B cell (primary cell): ENCODE measurements at regions not wholly inside any gene's neighbourhood (a gene's known extent, or its start where the extent isn't known, plus 50 kb on each side); places are given as distances from the start of the nearest gene placed in this dataset.

ENCODE experiments used
- ATAC-seq: fragments of 200-7000 bp; cut with Tn5 transposase; one replicate; pipeline ENCODE4 v1.10.0; 2021; ENCODE audit warnings: low read depth, mild to moderate bottlenecking, moderate number of reproducible peaks, moderate library complexity
- CTCF ChIA-PET: fragments of 350-600 bp; sonication (Branson Sonifier 250); formaldehyde crosslinking; loops from one replicate; lab custom pipeline; 2021; ENCODE audit warnings: antibody characterized with exemption, inconsistent platforms; lab: Charles Lee
- POLR2A ChIA-PET: fragments of 350-600 bp; sonication (Branson Sonifier 250); formaldehyde crosslinking; loops from one replicate; lab custom pipeline; 2021; ENCODE audit warnings: antibody characterized with exemption; lab: Charles Lee
- DNase-seq: peaks from one replicate; pipeline ENCODE4 v3.0.0; 2013
- H2AFZ ChIP-seq: 2 replicates; pipeline ENCODE4 v1.6.1; 2012; ENCODE audit warnings: mild to moderate bottlenecking, low read depth, low read length; ENCODE audit not compliant: insufficient read depth, poor library complexity, severe bottlenecking
- H3K27ac ChIP-seq, 2 donors: 1 replicate in 1 of 2; 2 replicates in 1 of 2; pipeline ENCODE4 v1.5.1; 2012 to 2013; ENCODE audit warnings: low read length in 2 of 2, mild to moderate bottlenecking in 2 of 2, moderate library complexity in 1 of 2
- H3K27me3 ChIP-seq, 4 experiments: fragments of 200-600 bp in 1 of 4; sonication (generic) in 1 of 4; replicated peaks in 1 of 4; 1 replicate in 2 of 4; 2 replicates in 2 of 4; pipeline versions ENCODE4 v1.6.1 to v1.7.0; 2013 to 2016; ENCODE audit warnings: low read length in 3 of 4, mild to moderate bottlenecking in 2 of 4, mixed read lengths in 1 of 4, moderate library complexity in 1 of 4; ENCODE audit not compliant: insufficient read depth in 4 of 4, control insufficient read depth in 3 of 4; ENCODE audit errors: control extremely low read depth in 1 of 4
- H3K36me3 ChIP-seq, 2 experiments: replicated peaks in 1 of 2; 1 replicate in 1 of 2; 2 replicates in 1 of 2; pipeline versions ENCODE4 v1.6.1 to v1.7.1; 2013; ENCODE audit warnings: low read length in 1 of 2; ENCODE audit not compliant: insufficient read depth in 2 of 2, control insufficient read depth in 1 of 2; ENCODE audit errors: control extremely low read depth in 1 of 2, extremely low read depth in 1 of 2
- H3K4me1 ChIP-seq, 2 donors: fragments of 200-600 bp in 1 of 2; sonication (generic) in 1 of 2; 1 replicate in 1 of 2; 2 replicates in 1 of 2; pipeline versions ENCODE4 v1.5.1 to v1.6.1; 2013 to 2017; ENCODE audit warnings: low read length in 2 of 2; ENCODE audit not compliant: control insufficient read depth in 2 of 2, insufficient read depth in 2 of 2
- H3K4me2 ChIP-seq: replicated peaks from 2 replicates; pipeline ENCODE3; 2012; ENCODE audit warnings: mild to moderate bottlenecking, low read depth, low read length; ENCODE audit not compliant: poor library complexity, severe bottlenecking
- H3K4me3 ChIP-seq, 5 experiments: fragments of 200-600 bp in 1 of 5; sonication (generic) in 1 of 5; 1 replicate in 3 of 5; 2 replicates in 2 of 5; pipeline versions ENCODE4 v1.5.1 to v1.7.0; 2011 to 2016; ENCODE audit warnings: low read length in 4 of 5, mild to moderate bottlenecking in 4 of 5, low read depth in 2 of 5, control low read depth in 1 of 5, moderate library complexity in 1 of 5; ENCODE audit not compliant: insufficient read depth in 1 of 5; ENCODE audit errors: control extremely low read depth in 1 of 5, extremely low read depth in 1 of 5
- H3K79me2 ChIP-seq: fragments of 200-600 bp; sonication (generic); one replicate; pipeline ENCODE4 v1.6.0; 2016; ENCODE audit warnings: low read length; ENCODE audit not compliant: control insufficient read depth, insufficient read depth
- H3K9ac ChIP-seq: fragments of 200-600 bp; sonication (generic); 2 replicates; pipeline ENCODE4 v1.6.1; 2017; ENCODE audit warnings: mild to moderate bottlenecking, low read length, moderate library complexity
- H3K9me3 ChIP-seq, 3 donors: one replicate each; pipeline versions ENCODE4 v1.6.1 to v1.7.1; 2013; ENCODE audit warnings: low read length in 2 of 3; ENCODE audit not compliant: control insufficient read depth in 2 of 3, insufficient read depth in 1 of 3; ENCODE audit errors: control extremely low read depth in 1 of 3
- H4K20me1 ChIP-seq: 2 replicates; pipeline ENCODE4 v1.6.0; 2012; ENCODE audit warnings: mild to moderate bottlenecking, low read length; ENCODE audit not compliant: insufficient read depth, control insufficient read depth, poor library complexity, severe bottlenecking
- H3K27ac Mint-ChIP-seq: one replicate; pipeline ENCODE4 v1.8.0; 2021; ENCODE audit warnings: mixed read lengths
- H3K27me3 Mint-ChIP-seq: one replicate; pipeline ENCODE4 v1.8.0; 2021; ENCODE audit warnings: mixed read lengths
- H3K4me1 Mint-ChIP-seq: one replicate; pipeline ENCODE4 v1.8.0; 2021; ENCODE audit warnings: mixed read lengths
- H3K4me3 Mint-ChIP-seq: one replicate; pipeline ENCODE4 v1.8.0; 2021; ENCODE audit warnings: mixed read lengths
- H3K9me3 Mint-ChIP-seq: one replicate; pipeline ENCODE4 v1.8.0; 2022; ENCODE audit warnings: mixed read lengths; ENCODE audit not compliant: insufficient read depth
- EZH2 ChIP-seq: IDR thresholded peaks from 2 replicates; pipeline ENCODE4 v1.6.1; 2012; ENCODE audit warnings: borderline replicate concordance, low read depth, mild to moderate bottlenecking, moderate library complexity, low read length; ENCODE audit not compliant: insufficient read depth, poor library complexity, severe bottlenecking
- WGBS: methylation state at CpG from one replicate; pipeline ENCODE4 v1.1.5; 2013; ENCODE audit warnings: missing lambda C conversion rate; ENCODE audit not compliant: insufficient coverage; 5-methylcytosine and 5-hydroxymethylcytosine counted together
- intact Hi-C: fragments of 100-400 bp; cut with micrococcal nuclease; formaldehyde crosslinking; loops from one replicate; pipeline ENCODE4 v1.10.0; 2022
- TF ChIP-seq, protein P1 (sequence below): fragments of 200-600 bp; IDR thresholded peaks from one replicate; pipeline ENCODE4 v1.8.0; 2022; ENCODE audit warnings: antibody characterized with exemption, mild to moderate bottlenecking

DNA sequence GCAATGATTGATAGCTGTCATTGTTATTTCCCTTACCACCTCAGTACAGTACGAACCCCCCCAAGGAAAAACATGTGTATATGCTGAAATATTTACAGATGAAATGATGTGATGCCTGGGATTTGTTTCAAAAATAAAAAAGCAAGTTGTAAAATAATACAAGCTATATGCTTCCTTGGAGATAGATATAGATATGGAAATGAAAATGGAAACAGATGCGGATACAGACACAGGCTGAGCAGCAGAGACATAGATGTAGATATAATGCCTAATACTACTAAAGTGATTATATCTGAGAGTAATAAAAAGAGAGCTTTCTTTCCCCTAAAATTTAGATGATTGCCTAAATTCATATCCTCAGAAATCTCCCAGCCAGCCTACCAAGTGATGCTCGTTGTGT lies 127.5 kb upstream of the TNPO1 start:
- H3K4me3 Mint-ChIP-seq, result no peak overlapping the region
- no peak for DNase-seq
- Histone ChIP-seq H3K27me3 (peaks cover 0 to 4% (median 0%) of the 10 kb centered on the region in 4 experiments), H2AFZ (no peak overlapping the region), H3K4me2 (no peak overlapping the region), H3K79me2 (no peaks in the 10 kb centered on the region), H4K20me1 (no peaks in the 10 kb centered on the region), H3K27ac (no peak overlapping the region), H3K9ac (no peak overlapping the region), H3K4me1 (no peaks in the 10 kb centered on the region), H3K9me3 (no peaks in the 10 kb centered on the region), H3K4me3 (no peak overlapping the region), H3K36me3 (no peaks in the 10 kb centered on the region)
- TF ChIP-seq, protein P1, sequence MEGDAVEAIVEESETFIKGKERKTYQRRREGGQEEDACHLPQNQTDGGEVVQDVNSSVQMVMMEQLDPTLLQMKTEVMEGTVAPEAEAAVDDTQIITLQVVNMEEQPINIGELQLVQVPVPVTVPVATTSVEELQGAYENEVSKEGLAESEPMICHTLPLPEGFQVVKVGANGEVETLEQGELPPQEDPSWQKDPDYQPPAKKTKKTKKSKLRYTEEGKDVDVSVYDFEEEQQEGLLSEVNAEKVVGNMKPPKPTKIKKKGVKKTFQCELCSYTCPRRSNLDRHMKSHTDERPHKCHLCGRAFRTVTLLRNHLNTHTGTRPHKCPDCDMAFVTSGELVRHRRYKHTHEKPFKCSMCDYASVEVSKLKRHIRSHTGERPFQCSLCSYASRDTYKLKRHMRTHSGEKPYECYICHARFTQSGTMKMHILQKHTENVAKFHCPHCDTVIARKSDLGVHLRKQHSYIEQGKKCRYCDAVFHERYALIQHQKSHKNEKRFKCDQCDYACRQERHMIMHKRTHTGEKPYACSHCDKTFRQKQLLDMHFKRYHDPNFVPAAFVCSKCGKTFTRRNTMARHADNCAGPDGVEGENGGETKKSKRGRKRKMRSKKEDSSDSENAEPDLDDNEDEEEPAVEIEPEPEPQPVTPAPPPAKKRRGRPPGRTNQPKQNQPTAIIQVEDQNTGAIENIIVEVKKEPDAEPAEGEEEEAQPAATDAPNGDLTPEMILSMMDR, result no peak
- TF ChIP-seq EZH2, result no peak
- ATAC-seq, result no peak
- intact Hi-C loops, result no loop called here
- CTCF ChIA-PET, result interaction anchor here (1.9 kb wide), 1 partner anchor 78 kb away, joined by 5 read pairs; no protein-coding TSS in a partner anchor
- H3K27me3 Mint-ChIP-seq, result peaks cover 31% of the 10 kb centered on the region
- H3K4me1 Mint-ChIP-seq, result no peaks in the 10 kb centered on the region
- no peak overlapping the region for H3K27ac Mint-ChIP-seq
- no CpG with 5 or more reads among the region's 3 CpGs for WGBS
- POLR2A ChIA-PET, result no interaction called here
- H3K9me3 Mint-ChIP-seq, result no peaks in the 10 kb centered on the region

DNA sequence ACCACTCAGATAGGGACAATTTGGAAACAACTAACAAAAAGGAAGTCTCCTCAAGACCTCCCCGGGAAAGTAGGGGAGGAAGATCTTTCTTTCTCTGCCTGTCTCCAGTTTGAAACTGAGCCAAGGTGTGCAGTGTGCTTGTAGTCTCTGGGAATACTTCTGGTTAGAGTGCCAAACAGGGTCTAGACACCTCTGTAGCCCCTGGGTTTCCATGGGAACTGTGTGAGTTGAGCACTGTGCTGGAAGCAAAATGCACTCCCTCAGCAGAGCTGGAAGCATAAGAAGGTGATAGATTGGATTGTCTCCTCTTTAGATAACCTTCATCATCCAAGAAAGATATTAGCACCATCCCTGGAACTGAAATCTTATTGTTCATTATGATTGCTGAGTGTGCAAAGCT lies 129.2 kb upstream of the TNPO1 start:
- ChIA-PET POLR2A (no interaction called here), CTCF (no interaction called here)
- DNase-seq, result no peak
- Mint-ChIP-seq H3K4me1 (no peaks in the 10 kb centered on the region), H3K27ac (no peak overlapping the region), H3K4me3 (no peak overlapping the region), H3K27me3 (peaks cover 31% of the 10 kb centered on the region), H3K9me3 (peaks cover 3% of the 10 kb centered on the region)
- H3K4me1 ChIP-seq, result no peaks in the 10 kb centered on the region
- intact Hi-C loops, result no loop called here
- peaks cover 0 to 4% (median 0%) of the 10 kb centered on the region in 3 donors for H3K9me3 ChIP-seq
- H3K4me2 ChIP-seq, result no peak overlapping the region
- no peak for TF ChIP-seq EZH2
- TF ChIP-seq, protein P1, result no peak
- no peak for ATAC-seq
- H3K27ac ChIP-seq, result no peak overlapping the region
- H4K20me1 ChIP-seq, result no peaks in the 10 kb centered on the region
- no peak overlapping the region for H2AFZ ChIP-seq
- no peak overlapping the region for H3K4me3 ChIP-seq
- H3K36me3 ChIP-seq, result no peaks in the 10 kb centered on the region
- peaks cover 0 to 4% (median 0%) of the 10 kb centered on the region in 4 experiments for H3K27me3 ChIP-seq
- no peak overlapping the region for H3K9ac ChIP-seq
- H3K79me2 ChIP-seq, result no peaks in the 10 kb centered on the region
- WGBS, result 67% methylated on average over 1 of the region's 1 CpG
